ENCODE measurements at regions not wholly inside any gene's neighbourhood (a gene's known extent, or its start where the extent isn't known, plus 50 kb on each side); places are given as distances from the start of the nearest gene placed in this dataset.

DNA sequence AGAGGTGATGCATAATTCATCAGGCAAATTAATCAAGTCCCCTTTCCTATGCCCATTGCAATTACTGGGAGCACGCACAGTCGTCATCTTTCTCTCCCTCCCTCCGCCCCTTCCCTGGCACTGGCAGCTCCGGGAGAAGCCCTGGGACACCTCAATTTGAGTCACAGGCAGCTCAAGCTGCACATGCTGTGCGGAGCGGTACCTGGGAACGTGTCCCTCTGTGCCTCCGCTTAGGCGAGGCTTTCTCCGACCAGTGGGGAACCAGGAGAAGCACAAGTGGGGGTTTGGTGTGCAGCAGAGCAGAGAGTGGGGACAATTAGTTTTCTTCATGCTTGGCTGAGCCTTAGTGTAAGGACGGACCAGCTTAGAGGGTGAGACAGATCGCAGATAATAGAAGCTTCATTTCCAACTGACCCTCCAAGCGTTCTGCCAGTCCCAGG, 88.3 kb downstream of the SOX14 start:
- Histone ChIP-seq H3K27ac (no peak overlapping the region), H3K9me2 (replicated peaks; ENCODE audit: insufficient read depth) (no peaks in the 10 kb centered on the region), H3K36me3 (replicated peaks; ENCODE audit: insufficient read depth, low read depth) (no peaks in the 10 kb centered on the region), H3K4me2 (no peak overlapping the region), H3K4me1 (ENCODE audit: insufficient read depth) (no peaks in the 10 kb centered on the region), H3K79me2 (no peaks in the 10 kb centered on the region), H3K9me3 (ENCODE audit: low read depth) (no peaks in the 10 kb centered on the region), H4K20me1 (ENCODE audit: insufficient read depth, poor library complexity, severe bottlenecking) (no peaks in the 10 kb centered on the region), H2AFZ (no peak overlapping the region), H3K4me3 (no peak overlapping the region), H3K27me3 (no peaks in the 10 kb centered on the region)
- WGBS (ENCODE audit: low lambda C conversion rate, missing lambda C conversion rate), result 84% methylated on average over 13 of the region's 13 CpGs
- DNase-seq (ENCODE audit: low spot score), result no peak
- TF ChIP-seq, protein P1, sequence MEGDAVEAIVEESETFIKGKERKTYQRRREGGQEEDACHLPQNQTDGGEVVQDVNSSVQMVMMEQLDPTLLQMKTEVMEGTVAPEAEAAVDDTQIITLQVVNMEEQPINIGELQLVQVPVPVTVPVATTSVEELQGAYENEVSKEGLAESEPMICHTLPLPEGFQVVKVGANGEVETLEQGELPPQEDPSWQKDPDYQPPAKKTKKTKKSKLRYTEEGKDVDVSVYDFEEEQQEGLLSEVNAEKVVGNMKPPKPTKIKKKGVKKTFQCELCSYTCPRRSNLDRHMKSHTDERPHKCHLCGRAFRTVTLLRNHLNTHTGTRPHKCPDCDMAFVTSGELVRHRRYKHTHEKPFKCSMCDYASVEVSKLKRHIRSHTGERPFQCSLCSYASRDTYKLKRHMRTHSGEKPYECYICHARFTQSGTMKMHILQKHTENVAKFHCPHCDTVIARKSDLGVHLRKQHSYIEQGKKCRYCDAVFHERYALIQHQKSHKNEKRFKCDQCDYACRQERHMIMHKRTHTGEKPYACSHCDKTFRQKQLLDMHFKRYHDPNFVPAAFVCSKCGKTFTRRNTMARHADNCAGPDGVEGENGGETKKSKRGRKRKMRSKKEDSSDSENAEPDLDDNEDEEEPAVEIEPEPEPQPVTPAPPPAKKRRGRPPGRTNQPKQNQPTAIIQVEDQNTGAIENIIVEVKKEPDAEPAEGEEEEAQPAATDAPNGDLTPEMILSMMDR (IDR thresholded peaks at IDR 0.05; ENCODE audit: poor library complexity), result no peak
- TF ChIP-seq EZH2 (IDR thresholded peaks at IDR 0.05; ENCODE audit: borderline replicate concordance), result no peak
- TF ChIP-seq EZH2phosphoT487 (IDR thresholded peaks at IDR 0.05; ENCODE audit: low read depth, severe bottlenecking, unreplicated experiment), result no peak

DNA sequence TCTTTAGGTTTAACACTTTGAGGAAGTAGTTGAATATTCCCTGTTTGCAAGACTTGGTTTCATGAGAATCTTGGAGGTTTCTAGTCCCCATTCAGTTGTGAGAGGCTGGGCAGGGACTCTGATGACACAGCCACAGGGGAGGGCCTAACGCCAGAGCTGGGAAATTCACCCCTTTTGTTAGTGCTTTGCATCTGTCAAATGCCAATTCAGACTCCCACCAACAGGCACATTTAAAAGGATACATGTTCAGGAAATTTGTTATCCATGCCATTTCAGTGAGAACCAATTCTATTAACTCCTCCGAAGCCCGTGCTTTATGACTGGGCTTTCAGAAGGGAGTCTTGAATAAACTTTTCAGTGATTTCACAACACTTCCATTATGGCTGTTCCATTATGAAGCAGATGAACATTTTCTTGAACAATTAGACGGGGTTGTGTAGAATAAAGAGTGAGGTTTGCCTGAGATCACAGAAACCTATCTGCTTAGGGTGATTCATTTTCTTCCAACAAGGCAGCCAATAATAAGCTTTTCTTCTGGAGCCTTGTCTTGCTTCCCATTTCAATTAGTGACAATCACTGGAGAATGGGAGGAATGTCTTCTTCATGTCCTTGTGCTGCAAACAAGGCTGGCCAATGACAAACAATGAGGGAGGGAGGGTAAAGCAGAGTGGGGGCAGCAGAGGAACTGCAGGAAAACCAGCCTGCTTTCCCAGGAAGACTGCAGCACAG, 90.6 kb downstream of the SOX14 start:
- Histone ChIP-seq H4K20me1 (ENCODE audit: insufficient read depth, poor library complexity, severe bottlenecking) (no peaks in the 10 kb centered on the region), H3K36me3 (replicated peaks; ENCODE audit: insufficient read depth, low read depth) (no peaks in the 10 kb centered on the region), H2AFZ (no peak overlapping the region), H3K27ac (no peak overlapping the region), H3K9me2 (replicated peaks; ENCODE audit: insufficient read depth) (no peaks in the 10 kb centered on the region), H3K79me2 (no peaks in the 10 kb centered on the region), H3K4me1 (ENCODE audit: insufficient read depth) (no peaks in the 10 kb centered on the region), H3K4me2 (no peak overlapping the region), H3K27me3 (no peaks in the 10 kb centered on the region), H3K4me3 (no peak overlapping the region), H3K9me3 (ENCODE audit: low read depth) (no peaks in the 10 kb centered on the region)
- TF ChIP-seq EZH2phosphoT487 (IDR thresholded peaks at IDR 0.05; ENCODE audit: low read depth, severe bottlenecking, unreplicated experiment) (no peak), EZH2 (IDR thresholded peaks at IDR 0.05; ENCODE audit: borderline replicate concordance) (no peak)
- TF ChIP-seq, protein P1 (IDR thresholded peaks at IDR 0.05; ENCODE audit: poor library complexity), result no peak
- 58% methylated on average over 4 of the region's 4 CpGs for WGBS (ENCODE audit: low lambda C conversion rate, missing lambda C conversion rate)
- no peak for DNase-seq (ENCODE audit: low spot score)

DNA sequence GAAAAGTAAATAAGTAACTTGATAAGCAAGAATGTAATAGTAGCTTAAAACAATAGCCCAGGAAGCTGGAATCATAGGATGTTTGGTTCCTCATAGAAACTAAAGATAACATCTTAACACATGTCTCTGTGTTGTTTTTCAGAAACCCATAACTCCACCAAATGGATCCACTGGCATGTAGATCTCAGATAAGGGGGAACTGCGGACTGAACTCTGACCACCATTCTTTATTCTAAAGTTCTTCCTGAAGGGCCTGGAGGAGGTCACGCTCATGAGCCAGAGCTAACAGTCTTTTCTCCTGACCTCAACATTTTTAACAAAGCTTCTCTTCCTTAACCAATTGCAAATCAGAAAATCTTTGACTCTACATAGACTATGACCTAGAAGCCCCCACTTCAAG, 101.9 kb downstream of the SOX14 start:
- no peaks in the 10 kb centered on the region for H3K79me2 ChIP-seq
- no peak overlapping the region for H3K4me2 ChIP-seq
- H3K4me1 ChIP-seq (ENCODE audit: insufficient read depth), result no peaks in the 10 kb centered on the region
- DNase-seq (ENCODE audit: low spot score), result no peak
- no peaks in the 10 kb centered on the region for H3K27me3 ChIP-seq
- no peaks in the 10 kb centered on the region for H4K20me1 ChIP-seq (ENCODE audit: insufficient read depth, poor library complexity, severe bottlenecking)
- no peaks in the 10 kb centered on the region for H3K9me3 ChIP-seq (ENCODE audit: low read depth)
- TF ChIP-seq, protein P1 (IDR thresholded peaks at IDR 0.05; ENCODE audit: poor library complexity), result no peak
- TF ChIP-seq EZH2phosphoT487 (IDR thresholded peaks at IDR 0.05; ENCODE audit: low read depth, severe bottlenecking, unreplicated experiment) (no peak), EZH2 (IDR thresholded peaks at IDR 0.05; ENCODE audit: borderline replicate concordance) (no peak)
- no peaks in the 10 kb centered on the region for H3K36me3 ChIP-seq (replicated peaks; ENCODE audit: insufficient read depth, low read depth)
- 45% methylated on average over 2 of the region's 2 CpGs for WGBS (ENCODE audit: low lambda C conversion rate, missing lambda C conversion rate)
- H2AFZ ChIP-seq, result no peak overlapping the region
- H3K4me3 ChIP-seq, result no peak overlapping the region
- H3K27ac ChIP-seq, result no peak overlapping the region
- no peaks in the 10 kb centered on the region for H3K9me2 ChIP-seq (replicated peaks; ENCODE audit: insufficient read depth)
